ENCODE measurements at regions not wholly inside any gene's neighbourhood (a gene's known extent, or its start where the extent isn't known, plus 50 kb on each side); places are given as distances from the start of the nearest gene placed in this dataset.
A peak's percentile ranks its signal among the peaks of the same experiment; 100 is the strongest.

GRCh38 chr18:34978953-34979608 lies 62.1 kb upstream of the MAPRE2 start:
- peak; percentile 100 for FAIRE-seq

DNA sequence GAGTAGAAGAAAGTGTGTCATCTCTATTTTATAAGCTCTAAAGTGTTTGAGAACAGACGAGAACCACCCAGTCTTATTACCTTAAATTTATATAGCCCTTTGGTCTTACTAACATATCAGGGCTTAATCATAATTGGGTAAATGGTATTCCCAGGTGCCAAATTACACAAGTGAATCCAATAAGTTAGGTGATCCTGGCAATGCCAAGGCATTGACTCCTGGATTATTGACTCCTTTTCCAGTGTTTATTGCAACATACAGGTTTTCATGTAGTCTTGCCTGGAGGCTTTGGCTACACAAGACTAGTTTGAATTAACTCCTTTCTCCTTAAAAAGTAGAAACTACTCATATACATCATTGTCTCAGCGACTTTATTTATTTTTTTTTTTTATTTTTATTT lies 59.7 kb upstream of the MAPRE2 start:
- no peak for FAIRE-seq

GRCh38 chr18:34985963-34986362 lies 55.2 kb upstream of the MAPRE2 start:
- FAIRE-seq, result no peak

- peak; percentile 17 for FAIRE-seq
These were observed 50.6 kb upstream of the MAPRE2 start for GRCh38 chr18:34990597-34990996.

GRCh38 chr18:34991152-34991551 lies 50.1 kb upstream of the MAPRE2 start:
- FAIRE-seq, result no peak
